Hepatic stellate cell (primary cell): ENCODE measurements at regions not wholly inside any gene's neighbourhood (a gene's known extent, or its start where the extent isn't known, plus 50 kb on each side); places are given as distances from the start of the nearest gene placed in this dataset.

Source experiments
- DNase-seq: peaks from one replicate; pipeline ENCODE4 v3.0.0; 2011; ENCODE audit warnings: low spot score

- no peak for DNase-seq
Measured at GRCh38 chr18:6609666-6610264, 119.8 kb upstream of the ARHGAP28 start.

GRCh38 chr18:6610466-6610865 is 119.0 kb upstream of the ARHGAP28 start:
- no peak for DNase-seq

- DNase-seq: no peak
Measured at GRCh38 chr18:6613581-6613980, 115.9 kb upstream of the ARHGAP28 start.

- DNase-seq: no peak
Measured at GRCh38 chr18:6614952-6615351, 114.6 kb upstream of the ARHGAP28 start.

GRCh38 chr18:6616981-6617380 is 112.5 kb upstream of the ARHGAP28 start:
- DNase-seq: no peak

- no peak for DNase-seq
Measured at GRCh38 chr18:6621437-6621836, 108.1 kb upstream of the ARHGAP28 start.

- no peak for DNase-seq
Measured at GRCh38 chr18:6623278-6623677, 106.2 kb upstream of the ARHGAP28 start.

- DNase-seq: no peak
Measured at GRCh38 chr18:6624271-6624660, 105.2 kb upstream of the ARHGAP28 start.

- DNase-seq: no peak
Measured at GRCh38 chr18:6624661-6625311, 104.7 kb upstream of the ARHGAP28 start.

GRCh38 chr18:6625481-6625880 is 104.0 kb upstream of the ARHGAP28 start:
- DNase-seq: no peak

- no peak for DNase-seq
Measured at GRCh38 chr18:6626457-6626856, 103.1 kb upstream of the ARHGAP28 start.

GRCh38 chr18:6627645-6628044 is 101.9 kb upstream of the ARHGAP28 start:
- no peak for DNase-seq

GRCh38 chr18:6628187-6628586 is 101.3 kb upstream of the ARHGAP28 start:
- no peak for DNase-seq

- no peak for DNase-seq
Measured at GRCh38 chr18:6629635-6630140, 99.8 kb upstream of the ARHGAP28 start.

GRCh38 chr18:6633310-6633709 is 96.2 kb upstream of the ARHGAP28 start:
- no peak for DNase-seq

- DNase-seq: no peak
Measured at GRCh38 chr18:6636091-6636490, 93.4 kb upstream of the ARHGAP28 start.

- no peak for DNase-seq
Measured at GRCh38 chr18:6638447-6638846, 91.1 kb upstream of the ARHGAP28 start.

GRCh38 chr18:6639305-6639704 is 90.2 kb upstream of the ARHGAP28 start:
- DNase-seq: no peak

- DNase-seq: no peak
Measured at GRCh38 chr18:6644836-6645627, 84.5 kb upstream of the ARHGAP28 start.

- DNase-seq: no peak
Measured at GRCh38 chr18:6646801-6647200, 82.7 kb upstream of the ARHGAP28 start.

GRCh38 chr18:6648581-6648980 is 80.9 kb upstream of the ARHGAP28 start:
- DNase-seq: no peak

GRCh38 chr18:6649421-6650126 is 79.9 kb upstream of the ARHGAP28 start:
- no peak for DNase-seq

GRCh38 chr18:6650127-6650507 is 79.4 kb upstream of the ARHGAP28 start:
- no peak for DNase-seq
